RKO (cell line): ENCODE measurements at regions not wholly inside any gene's neighbourhood (a gene's known extent, or its start where the extent isn't known, plus 50 kb on each side); places are given as distances from the start of the nearest gene placed in this dataset.
A peak's percentile ranks its signal among the peaks of the same experiment; 100 is the strongest.
"Not testable (repeated sequence)": the region's sequence is repeated elsewhere in the genome, so short reads cannot be mapped to it uniquely, and the experiment has no call there.

Experiments used
- DNase-seq: peaks from one replicate; pipeline ENCODE4 v3.0.0-alpha.2; 2016; ENCODE audit warnings: low spot score

DNA sequence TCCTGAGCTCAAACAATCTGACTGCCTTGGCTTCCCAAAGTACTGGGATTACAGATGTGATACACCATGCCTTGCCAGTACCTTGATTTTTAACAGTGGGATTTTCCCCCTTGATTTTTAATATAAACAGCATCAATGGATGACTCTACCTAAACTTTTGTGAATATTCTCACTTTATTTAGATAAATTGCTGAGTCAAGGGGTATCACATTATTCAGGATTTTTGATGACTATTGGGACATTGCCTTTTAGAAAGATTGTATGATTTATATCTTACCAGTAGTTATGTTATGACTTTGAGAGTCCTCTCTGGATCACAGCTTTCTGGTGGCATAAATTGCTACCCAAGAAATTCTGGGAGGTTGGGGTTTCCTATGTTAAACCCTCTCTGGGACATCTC is 112.5 kb upstream of the SPAG17 start:
- DNase-seq, result no peak

DNA sequence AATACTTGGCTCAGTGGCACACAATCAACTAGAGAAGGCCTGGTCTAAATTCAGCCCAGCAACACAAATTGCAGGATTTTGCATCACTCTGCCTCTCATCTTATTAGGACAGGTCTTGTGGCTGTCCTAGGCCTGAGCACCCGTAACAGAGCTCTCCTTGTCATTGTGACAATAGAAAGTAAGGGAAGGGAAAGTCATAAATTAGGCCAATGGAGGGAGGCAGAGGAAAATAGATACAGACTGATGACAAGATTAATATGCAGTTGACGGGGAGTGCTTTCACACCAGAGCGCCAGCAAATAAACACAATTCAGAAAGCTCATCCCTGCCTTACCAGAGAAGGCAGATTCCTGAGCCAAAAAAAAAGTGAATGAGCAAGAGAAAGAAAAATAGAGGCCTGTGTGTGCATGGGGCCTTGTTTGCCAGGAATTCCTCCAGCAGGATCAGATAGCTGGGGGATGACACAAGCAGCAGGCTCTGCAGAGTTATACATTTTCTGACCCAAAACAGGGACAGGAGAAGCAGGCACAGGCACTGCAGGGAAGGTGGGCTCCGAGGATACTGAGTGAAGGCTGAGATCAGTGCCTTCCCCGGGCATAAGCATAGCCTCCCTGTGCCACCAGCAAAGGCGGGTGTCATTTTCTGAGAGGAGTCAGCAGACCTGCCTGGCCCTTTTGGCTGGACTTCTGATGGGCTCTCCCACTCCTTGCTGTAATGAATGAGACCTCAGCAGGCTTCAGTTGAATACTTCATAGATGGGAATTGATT is 110.0 kb upstream of the SPAG17 start:
- DNase-seq, result no peak

DNA sequence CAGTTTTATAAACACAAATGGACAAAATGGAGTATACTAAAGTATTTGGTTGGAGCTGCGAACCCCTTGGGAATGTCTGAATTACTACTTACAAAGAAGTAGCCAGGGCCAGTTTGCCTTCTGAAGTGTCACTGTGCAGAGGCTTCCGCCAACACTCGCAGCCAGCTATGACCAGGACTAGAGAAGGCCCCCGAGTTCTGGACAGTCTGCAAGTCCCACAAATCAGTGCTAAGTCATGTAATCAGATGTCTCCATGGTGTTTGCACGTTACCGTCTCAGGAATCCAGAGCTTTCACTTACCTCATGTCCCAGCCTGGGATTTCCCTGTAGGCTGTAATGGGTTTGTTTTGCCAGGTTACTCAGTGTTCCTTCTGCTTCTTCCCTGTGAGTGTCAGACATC is 106.6 kb upstream of the SPAG17 start:
- DNase-seq, result no peak

DNA sequence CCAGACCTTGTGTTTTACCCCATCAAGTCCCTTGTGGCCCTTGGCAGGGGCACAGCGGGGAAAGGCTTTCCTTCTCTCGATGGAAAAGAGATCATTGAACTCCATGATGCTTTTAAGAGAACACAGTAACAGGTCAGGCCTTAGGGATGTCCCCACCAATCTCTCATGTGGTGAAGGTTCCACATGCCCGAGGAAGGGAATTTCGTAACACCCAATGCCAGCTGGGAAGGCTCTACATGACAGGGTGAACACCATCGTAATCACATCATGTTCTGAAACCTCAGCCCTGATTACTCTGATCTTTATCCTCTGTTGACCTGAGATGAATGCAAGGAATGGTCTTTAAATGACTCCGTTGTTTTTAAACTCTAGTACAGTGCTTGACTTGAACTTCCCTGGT is 105.5 kb upstream of the SPAG17 start:
- no peak for DNase-seq

DNA sequence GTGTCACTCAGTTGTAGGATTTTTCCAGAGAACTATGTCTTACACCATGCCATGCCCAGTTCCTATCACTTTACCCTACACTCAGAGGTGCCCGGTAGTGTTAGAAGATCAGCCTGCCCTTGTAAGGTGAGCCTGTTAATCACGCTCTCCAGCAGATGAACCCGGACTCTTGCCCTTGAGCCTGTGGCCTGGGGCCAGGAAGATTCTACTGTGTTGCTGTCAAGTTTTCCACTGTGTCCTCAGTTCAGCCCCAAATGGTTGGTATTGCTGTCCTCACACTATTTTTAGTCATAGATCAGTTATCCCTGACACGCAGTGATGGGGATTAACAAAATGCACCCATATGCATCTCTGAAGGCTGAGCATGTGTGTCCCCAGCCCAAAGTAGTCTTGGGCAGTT is 105.0 kb upstream of the SPAG17 start:
- DNase-seq, result no peak

DNA sequence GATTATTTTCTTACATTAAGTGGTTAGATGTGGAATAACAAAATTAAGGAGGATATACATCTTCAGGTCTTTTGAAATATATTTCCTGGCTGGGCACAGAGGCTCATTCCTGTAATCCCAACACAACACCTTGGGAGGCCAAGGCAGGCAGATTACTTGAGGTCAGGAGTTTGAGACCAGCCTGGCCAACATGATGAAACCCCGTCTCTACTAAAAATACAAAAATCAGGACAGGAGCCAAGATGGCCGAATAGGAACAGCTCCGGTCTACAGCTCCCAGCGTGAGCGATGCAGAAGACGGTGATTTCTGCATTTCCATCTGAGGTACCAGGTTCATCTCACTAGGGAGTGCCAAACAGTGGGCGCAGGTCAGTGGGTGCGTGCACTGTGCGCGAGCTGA is 95.6 kb upstream of the SPAG17 start:
- not testable (repeated sequence) for DNase-seq

DNA sequence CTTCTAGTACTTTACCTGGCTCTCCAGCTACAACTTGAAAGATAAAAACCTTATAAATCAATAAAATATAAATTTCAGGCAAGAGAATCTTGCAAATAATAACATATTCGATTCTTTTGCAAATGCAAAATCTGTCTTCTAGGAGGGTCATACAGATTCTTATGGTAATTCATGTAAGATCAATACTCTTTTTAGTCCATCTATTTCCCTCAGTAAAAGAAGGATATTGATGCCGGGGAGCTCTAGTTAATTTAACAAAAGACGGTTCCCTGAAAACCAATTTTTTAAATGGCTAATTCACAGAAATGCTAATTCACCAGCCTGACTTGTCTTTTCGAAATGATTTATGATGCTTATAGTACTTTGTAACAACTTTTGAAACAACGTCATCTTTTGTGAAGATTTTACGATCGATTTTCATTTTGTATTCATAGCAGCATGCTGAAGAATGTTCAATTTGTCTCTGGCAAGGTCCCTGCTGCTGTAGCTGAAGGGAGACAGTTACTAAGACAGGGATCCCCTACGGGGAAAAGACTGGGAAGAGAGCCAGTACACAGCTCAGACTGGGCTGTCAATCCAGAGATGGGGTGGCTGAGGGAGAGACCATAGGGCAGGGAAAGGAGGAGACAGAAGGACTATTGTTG is 90.6 kb upstream of the SPAG17 start:
- no peak for DNase-seq

DNA sequence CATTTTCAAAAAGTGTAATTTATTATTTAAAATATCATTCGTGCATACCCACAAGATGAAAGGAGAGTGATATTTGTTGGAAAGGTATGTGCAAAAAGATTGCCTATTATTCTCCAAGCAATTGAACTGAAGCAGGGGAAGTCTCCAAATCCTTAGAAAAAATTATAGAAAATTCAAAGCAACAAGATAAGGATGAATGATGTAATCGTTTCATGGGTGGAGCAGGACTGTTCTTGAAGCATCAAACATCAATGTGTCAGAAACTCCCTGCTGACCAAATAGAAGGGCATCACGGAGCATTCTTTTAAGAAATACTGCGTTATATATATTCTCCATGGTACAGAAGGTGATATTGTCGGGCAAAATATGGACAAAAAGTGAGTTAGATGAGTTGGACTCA is 87.9 kb upstream of the SPAG17 start:
- no peak for DNase-seq

DNA sequence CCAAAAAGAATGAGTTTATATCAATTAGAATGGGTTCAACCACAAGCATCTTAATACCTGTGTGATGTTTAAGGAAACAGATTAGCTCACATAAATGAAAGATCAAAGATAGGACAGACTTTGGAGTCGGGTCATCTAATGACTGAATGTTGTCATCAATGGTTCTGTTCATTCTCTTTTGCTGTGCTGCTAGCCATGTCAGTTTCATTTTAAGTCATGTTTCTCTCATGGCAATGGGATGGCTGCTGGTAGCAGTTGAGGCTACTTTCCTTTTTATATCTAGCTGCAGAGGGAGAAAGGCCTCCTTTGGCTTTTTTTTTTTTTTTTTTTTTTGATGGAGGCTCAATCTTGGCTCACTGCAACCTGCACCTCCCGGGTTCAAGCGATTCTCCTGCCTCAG is 86.9 kb upstream of the SPAG17 start:
- no peak for DNase-seq

DNA sequence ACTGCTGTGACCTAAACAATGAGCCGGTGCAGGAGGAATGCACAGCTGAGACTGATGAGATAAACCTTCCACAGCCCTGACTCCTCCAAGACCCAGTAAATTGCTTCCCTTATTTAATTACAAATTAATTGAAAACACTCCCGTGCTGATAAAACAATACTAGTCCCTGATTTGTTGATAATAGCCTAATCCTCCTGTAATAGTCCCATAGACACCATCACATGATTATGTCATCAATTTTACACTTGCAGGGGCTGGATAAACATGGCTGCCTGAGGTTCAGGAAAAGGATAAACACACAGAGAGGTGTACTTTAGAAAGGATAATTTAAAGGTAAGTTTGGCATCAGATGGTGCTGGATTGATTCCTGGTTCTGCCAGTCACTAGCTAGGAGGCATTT is 84.6 kb upstream of the SPAG17 start:
- no peak for DNase-seq

DNA sequence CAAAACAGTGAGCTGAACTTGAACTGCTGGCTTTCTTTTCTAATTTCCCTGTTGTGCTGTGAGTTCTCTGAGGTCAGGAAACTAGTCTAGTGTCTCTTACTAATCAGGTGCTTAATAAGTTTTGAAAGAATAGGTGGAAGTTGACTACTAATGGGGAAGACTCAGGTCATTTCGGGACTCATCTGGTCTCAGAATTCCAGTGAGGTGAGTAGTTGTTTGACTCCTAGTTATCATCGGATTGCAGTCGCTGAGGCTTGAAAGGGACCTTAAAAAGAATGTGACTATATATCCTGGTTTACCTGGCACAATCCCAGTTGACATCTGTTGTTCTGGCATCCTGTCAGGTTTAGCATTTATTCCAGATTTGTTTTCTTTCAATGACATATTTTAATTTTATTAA is 81.4 kb upstream of the SPAG17 start:
- DNase-seq, result no peak

DNA sequence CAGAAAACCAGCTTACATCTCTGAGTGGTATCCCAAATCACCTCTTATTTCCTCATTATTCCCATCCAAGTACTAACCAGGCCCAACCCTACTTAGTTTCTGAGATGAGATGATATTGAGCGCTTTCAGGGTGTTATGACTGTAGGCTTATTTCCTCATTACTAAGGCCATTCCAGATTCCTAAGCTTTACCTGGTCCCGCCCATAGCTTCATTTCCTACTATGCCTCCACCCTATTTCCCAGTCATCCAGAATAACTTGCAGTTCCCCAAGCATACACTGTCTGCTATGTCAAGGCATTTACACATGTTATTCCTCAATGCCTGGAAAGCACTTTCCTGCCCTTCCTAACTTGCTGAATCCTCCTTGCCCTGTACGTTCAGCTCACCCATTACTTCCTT is 79.3 kb upstream of the SPAG17 start:
- no peak for DNase-seq

DNA sequence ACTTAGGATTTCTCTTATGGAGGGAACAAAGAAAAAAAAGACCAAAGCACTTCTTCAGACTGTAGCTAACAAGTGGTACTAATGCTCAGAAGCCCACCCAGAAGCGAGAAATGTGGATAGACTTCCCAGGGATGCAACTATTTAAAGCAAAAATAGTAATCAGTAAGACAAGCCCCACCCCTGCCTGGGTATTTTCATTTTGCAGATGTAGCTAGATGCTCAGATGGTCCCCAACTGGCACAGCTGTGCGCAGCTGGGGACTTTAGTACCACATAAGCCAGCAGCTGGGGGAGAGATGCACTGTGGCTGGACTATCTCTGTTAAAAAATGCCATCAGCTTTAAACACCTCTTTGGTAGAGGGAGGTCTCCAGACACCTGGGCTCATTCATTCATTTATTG is 77.8 kb upstream of the SPAG17 start:
- no peak for DNase-seq

DNA sequence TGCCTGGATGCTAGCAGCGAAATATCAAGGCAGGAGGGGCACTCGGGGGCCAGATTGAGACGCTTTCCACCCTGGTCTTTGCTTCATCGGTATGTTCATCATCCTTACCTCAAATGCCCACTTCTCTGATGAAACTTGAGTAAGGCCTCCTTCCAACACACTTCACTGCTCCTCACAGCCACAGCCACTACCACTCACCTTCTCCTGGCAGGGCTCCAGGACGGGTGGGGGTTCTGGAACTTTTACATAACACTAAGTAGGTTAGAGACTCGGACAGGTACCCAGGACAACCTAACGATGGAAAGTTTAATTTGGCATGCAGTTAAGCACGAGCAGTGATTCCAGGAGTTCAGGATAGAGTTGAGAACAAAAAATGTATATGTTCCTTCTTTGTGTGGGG is 73.9 kb upstream of the SPAG17 start:
- DNase-seq, result no peak

DNA sequence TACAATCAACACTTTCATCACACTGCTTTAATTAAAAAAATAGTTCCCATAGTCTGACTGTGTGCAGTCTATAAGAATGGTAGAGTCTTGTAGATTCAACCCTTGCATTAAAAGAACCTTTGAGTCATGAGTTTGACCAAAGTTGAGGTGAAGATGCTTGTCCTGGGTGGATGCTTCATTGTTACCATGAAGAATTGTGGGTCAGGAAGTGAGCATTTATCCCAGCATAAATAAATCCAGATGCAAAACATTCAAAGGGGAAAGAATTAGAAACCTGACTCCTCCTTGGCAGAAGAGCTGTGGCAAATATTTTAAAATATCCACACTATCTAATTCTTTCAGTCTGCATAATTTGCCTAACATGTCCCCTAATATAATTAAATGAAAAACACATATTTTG is 72.9 kb upstream of the SPAG17 start:
- no peak for DNase-seq

DNA sequence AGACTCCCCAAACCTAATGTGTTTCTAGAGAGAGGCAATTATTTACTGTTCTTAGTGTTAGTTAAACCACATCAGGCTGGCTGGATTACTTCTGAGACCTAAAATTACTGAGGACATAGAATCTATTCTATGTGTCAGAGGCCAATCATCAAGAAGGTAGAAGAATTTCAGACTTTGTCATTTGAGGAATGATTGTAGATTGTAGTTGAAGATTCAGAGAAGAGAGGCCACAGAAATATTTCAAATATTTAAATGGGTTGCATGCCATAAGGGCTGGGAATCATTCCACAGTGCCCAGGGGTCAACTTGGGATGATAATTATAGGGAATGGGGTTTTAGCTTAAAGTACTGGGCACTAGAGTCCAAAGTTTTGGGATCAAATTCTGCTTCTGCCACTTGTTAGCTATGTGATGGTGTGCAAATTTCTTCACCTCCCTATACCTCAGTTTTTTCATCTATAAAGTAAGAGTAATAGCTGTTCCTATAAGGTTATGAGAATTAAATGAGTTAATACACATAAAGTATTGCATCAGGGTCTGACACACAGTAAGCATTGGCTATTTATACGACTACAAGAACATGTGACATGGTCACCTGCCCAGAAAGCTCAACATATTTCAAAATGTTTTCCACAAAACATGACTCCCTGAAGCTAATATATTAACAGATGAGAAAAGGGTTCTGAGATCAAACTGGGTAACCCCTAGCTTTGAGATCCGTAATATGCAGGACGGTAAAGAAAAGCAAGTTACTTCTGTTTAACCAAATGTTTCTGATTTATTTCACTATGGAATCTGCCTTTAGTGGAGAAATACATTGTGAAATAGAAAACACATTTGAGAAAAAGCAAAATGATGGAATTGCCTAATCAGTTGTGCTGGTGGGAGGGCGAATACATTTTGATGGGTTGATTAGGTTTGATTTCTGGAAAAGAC is 69.7 kb upstream of the SPAG17 start:
- no peak for DNase-seq

DNA sequence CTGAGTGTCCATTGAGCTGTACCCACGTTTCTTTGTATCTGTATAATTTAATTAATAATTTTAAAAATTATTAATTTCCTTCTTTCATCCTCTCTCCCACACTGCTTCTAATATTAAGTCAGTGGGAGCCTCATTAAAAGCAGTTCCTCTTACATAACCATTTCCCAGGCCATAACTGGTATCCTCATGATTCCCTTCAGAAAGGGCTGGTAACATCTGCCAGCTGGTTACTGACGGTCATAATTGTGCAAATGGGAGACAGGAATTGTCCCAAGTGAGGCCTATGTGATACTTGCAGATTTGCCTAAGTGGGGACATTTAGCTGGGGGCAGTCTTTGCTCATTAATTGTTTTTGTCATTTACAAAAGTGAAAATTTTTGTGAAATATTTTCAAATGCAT is 69.0 kb upstream of the SPAG17 start:
- DNase-seq, result no peak

DNA sequence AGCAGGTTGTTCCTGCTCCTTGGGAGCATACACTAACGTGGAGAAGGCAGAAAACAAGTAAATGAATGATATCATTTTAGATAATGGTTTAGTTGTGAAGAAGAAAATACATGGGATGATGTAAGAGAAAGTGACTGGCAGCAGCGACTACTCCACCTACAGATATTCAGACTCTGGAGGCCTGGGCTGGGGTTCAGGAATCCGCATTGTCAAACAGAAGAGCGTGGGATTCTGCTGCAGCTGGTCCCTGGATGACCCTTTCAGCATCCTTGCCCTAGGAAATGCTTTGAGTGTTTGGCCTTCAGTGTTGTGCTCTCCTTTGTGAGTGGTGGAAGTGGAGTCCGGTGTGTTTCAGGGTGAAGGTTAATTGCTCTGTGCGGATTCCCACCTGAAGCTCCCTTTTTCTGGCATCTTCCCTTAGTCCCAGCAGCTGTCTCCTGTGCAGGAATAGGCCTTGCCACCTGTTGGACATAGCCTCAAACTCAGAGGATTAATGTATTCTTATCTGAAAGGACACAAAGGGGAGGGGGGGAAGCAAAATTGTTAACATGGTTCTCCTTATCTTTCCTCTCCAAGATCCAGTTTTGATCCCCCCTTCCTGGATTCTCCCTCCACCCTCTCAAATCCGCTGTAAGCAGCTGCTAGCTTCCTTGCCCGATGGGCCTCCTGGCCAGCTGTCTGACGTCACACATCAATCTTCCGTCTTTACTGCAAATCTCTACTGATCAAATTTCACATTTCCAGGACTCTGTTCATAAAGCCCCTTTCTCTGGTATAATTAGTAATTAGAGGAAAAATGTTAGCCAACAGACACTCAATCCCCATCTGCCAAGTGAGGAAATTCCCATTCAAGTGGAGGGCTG is 68.3 kb upstream of the SPAG17 start:
- DNase-seq, result no peak

DNA sequence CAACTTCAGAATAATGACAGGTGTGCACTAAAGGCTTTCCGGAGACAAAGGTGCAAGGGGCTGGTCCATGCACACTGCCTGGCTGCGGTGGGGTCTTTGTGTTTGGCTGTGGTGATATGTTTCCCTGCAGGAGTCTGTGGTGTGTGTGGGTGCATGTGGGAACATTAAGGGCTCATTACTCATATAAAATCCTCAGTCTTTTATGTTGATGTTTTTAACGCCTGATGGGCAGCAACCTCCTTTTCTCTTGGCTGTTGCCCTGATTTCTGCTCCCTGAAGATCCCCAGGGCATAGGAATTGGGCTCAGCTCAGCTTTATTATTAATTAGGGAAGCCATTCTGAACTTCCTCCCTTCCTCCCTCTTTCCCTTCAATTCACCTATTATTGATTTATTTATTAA is 67.6 kb upstream of the SPAG17 start:
- DNase-seq, result no peak

DNA sequence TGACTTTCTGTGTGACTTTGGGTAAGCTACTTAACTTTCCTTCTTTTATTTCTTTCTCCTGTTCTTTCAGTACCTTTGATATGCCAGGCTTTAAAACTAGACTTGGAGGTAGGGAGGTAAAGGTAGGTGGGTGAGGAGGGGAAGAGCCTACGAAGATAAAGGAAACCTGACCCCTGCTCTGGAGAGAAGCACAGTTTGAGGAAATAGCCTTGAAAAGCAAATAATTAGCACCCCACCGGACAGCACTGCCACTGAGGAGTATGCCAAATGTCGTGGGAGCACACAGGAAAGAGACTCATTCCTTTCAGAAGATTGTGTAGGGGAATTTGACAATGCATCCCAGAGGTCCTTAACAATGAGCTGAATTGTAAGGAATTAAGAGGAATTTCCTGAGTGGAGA is 65.2 kb upstream of the SPAG17 start:
- DNase-seq, result no peak

DNA sequence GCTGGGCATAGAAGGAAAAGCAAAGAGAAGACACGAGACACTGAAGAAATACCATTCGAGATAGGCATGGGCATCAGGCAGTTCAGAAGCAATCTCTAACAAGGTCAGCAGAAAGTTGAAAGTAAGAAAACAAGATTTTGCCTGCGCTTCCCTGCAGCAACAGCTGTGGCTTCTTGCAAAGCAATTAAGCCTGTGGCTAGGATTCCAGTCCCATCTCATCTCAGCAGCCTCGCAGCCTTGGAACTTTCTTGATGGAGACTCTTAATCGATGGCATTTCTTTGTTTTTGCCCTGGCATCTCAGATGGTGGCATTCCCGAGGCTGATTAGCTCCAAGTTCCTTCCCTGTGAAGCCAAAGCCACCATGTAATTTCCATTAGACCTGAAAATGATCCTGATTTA is 64.6 kb upstream of the SPAG17 start:
- DNase-seq, result no peak

DNA sequence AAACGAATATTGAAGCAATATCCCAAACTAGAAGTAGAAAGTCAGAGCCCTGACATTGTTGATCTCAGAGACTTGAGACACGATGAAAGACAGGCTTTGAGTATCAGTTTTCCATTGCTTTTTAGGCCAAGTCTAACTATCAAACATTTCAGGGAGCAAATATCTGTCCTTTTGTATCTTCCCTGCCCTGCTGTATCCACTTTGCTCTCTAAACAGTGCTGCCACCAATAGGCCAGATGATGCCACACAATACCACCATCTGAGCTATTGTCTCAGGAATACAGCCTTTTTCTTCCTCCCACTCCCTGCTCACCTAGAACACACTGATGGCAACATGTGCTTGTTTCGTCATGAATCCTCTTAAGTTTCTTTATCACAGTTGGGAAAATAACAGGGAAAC is 62.6 kb upstream of the SPAG17 start:
- DNase-seq, result peak; percentile 8
